H1 (cell line): ENCODE measurements at regions not wholly inside any gene's neighbourhood (a gene's known extent, or its start where the extent isn't known, plus 50 kb on each side); places are given as distances from the start of the nearest gene placed in this dataset. TPM values are rescaled to one million over a fixed set of nuclear protein-coding genes. Genes with fewer than 3 reads are reported as not detected.

Experiments used
- small RNA-seq: library from polyadenylated mRNA; stranded (forward); fragments of <200 nt; extraction: miRNeasy Mini kit (QIAGEN cat#:217004); gene quantifications from one replicate; pipeline ENCODE3, GENCODE V24; 2013; ENCODE audit not compliant: insufficient read depth

Small RNAs in the stretch of these regions (small RNA-seq; reads per million reads assigned to genes)
- gene Z96811.1 = not detected
